Pons (tissue), 1 donor: ENCODE measurements at regions not wholly inside any gene's neighbourhood (a gene's known extent, or its start where the extent isn't known, plus 50 kb on each side); places are given as distances from the start of the nearest gene placed in this dataset.

Experiments
- DNase-seq: peaks from one replicate; pipeline ENCODE4 v3.0.0-alpha.2; 2016; ENCODE audit warnings: low spot score

DNA sequence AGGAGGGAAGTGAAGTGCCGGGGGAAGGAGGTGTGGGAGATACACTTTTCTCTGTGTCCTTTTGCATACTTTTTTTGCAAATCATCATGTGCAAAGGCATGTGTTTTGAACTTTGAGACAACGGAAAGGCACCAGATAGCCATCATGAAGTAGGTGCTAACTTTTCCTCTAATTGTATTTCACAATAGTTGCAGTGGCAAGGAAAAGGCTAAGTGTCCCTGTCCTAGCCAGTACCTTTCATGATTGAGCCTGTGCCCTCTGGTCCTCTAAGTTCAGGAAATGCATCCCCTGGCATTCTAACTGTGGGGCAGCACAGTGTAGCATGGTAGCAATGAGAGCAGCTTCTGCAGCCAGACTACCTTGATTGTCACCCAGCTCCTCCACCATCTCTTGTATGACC, 186.2 kb downstream of the ADSS2 start:
- no peak for DNase-seq

DNA sequence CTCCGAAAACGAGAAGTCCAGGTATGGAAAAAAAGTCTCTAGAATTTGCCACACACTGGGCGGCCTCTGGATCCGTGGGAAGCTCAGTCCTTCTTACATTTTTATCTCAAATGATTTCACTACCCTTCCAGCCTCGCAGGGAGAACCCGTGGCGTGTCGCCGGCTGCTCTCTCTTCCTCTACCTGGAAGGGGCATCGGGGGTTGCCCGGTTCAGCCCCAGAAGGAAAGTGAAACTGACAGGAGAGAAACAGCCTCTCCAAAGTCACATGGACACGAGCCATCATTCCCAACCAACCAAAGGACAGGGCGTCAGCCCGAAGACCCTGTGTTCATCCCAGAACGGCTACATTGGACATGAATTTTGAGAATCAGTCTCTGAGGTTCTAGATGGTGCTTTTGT, 182.5 kb downstream of the ADSS2 start:
- no peak for DNase-seq

DNA sequence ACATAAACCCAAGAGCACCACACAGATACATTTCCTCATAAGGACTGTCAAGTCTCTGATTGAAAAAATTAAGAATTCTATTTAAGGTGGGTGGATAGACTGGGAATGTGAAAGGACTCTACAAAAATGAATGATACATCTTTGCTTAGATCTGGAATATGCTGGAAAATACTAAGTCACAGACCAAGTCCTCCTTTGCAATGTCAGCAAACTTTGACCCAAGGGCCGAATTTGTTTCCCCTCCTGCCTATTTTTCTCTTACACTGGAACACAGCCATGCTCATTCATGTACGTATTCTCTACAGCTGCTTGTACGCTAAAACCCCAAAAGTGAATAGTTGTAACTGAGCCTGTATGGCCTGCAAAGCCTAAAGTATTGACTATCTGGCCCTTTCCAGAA, 180.7 kb downstream of the ADSS2 start:
- DNase-seq, result no peak

DNA sequence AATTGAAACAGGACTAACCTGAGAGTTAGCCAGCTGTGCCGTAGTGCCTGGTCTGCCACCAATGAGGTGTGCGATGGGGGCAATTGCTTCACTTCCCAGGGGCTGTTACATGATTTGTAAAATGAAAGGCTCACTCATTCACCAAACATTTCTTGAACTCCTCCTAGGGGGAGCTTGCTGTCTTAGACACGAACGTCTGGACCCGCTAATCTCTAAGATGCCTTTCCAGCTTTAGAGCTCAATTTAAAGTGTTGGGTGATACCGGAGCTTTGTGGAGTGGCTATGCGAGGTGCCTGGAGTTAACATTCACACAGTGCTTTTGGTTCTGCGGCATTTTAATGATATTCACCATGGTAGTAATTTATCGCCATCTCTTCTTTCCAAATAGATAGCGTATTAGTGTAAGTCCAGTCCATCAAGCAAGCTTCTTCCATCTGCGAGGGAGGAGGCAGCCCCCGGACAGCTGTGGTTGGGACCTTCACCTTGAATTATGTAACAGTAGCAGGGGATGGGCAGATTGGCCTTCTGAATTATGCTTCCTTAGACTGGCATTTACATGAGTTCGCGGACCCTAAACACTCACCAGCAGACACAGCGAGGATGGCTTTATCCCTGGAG, 179.9 kb downstream of the ADSS2 start:
- DNase-seq, result no peak

DNA sequence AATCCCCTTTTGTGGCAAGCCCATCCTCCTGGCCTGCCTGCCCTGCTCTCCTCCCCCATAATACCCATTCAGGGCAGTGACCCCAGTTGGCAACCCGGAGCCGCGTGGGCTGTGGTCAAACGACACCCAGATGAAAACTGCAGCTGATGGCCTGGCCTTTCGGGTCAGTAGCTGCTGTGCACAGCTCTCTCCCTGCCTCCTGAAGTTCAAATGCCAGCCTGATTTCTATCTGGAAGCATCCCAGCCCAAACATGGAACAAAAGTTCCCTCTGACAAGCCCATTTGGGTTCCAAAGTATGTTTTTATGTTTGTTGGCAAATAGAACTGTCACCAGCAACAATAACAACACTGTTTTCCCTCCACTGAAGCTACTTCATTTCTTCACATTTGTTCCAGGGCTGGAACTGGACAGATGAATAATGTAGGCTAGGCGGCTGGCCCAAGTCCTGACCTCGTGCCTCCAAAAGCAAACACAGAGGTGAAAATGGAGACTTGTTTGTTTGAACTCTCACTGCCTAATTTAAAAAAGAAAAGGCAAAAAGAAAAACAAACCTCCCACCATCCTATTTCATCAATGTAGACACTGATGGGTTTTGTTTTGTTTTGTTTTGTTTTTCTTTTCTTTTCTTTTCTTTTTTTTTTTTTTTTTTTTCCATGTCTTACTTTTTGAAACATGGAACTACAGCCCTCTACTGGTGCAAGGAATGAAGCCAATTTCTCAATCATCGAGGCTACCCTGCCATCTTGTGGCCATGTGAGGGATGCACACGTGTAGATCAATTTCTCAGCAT, 179.0 kb downstream of the ADSS2 start:
- peak; percentile 97 for DNase-seq

DNA sequence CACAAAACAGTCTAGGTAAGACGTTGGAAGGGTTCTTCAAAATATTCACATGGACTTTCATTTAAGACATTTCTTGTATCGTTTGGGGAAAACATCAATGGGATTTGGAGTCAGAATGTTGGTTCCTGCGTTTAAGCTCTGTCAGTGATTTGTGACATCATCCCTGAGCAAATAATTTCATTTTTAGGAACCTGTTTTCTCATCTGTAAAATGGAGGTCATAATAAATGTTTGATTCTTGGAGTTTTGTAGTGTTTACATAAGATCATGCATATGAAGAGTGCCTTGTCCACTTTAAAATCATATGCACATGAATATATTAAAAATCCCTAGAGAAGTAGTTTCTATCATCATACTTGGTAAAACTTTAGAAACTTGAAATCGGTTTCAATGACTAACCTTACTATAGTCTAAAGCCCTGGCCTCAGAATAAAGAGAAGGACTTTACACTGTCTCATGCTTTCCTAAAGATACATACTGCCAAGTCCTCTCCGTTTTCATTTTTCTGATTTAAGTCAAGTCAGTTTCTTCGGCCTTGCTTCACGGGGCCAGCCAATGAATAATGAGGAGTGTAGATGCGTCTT, 178.4 kb downstream of the ADSS2 start:
- DNase-seq, result peak; percentile 50

DNA sequence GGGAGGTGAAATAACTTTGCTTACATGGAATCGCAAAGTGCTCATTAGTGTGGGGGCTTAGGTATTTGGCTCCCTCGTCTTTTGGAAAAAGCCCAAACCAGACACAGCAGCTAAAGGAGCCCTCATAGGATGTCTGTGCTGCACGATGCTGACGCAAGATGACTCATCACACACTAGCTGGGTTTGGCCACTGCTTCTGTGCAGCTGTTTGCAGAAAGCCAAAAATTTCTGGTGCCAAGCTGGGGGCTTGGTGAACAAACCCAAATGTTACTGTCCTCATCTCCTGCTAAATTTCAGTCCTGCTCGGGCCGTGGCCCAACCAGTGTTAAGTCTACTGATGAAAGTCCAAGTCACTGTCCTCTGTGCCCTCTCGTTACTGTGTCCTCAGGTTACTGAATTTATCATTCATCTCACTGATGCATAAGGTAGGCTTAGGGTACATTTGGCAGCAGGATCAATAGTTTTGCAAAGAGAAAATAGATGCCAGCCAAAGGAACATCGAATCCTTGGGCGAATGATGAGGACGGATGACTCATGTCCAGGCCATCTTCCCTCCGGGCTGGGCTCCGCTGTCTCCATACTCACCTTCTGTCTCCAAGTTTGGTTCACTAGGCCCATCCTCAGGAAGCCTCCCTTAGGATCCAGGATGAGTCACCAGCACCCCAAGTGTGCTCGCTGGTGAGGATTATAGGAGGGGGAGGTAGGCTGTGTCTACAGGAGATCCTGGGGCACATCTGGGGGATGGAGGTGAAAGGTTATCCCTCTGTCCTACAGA, 177.7 kb downstream of the ADSS2 start:
- no peak for DNase-seq

DNA sequence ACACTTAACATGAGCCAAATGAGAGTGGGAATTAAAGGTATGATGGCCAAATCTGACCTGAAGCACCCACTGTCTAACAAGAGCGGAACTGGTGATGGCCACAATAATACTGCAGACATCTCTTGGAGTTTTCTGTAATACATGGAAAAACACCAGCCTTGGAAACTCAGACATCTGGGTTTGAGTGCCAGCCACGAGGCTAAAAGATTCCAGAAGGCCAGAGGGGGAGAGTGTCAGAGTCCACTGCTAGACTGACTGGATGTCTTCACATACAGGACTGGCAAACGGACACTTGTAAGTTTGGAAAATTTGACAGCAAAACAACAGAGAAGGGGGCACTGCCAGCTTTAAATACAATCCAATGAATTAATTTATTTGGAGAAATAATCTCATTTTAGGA, 175.1 kb downstream of the ADSS2 start:
- no peak for DNase-seq

DNA sequence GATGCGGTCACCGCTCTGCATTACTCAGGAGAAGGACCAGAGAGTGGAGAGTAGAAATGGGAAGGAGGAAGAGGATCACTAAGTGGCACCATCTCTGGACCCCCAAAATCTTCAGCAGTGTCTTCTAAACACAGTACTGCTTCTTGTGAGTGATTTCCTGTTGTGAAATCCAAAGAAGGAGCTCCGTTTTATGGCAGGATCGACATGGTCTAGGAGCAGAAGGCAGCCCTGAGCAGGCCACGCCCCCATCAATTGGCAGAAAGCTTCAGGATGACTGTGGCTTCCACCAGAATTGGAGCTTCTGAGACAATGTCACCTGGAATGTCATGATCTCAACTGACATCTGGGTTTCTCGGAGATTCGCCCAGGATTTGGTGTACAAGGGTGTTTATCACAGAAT, 171.5 kb downstream of the ADSS2 start:
- DNase-seq, result no peak

DNA sequence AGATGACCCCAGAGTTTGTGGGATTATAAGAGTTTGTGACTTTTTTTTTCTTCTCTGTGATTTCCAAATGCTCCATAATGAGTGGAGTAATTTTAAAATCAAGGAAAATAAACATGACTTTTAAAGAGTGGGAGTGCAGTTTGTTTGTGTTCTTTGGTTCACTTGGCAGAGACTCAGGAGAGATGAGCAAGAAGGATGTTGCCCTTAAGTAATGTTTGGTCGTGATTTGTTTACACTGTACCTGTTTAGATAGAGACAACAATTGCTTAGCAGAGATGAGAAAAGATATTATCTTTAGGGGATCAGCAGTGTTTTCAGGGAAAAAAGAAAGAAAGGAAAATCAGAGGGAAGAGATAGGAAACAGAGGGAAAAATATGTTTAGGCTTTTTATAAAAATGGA, 170.8 kb downstream of the ADSS2 start:
- no peak for DNase-seq

DNA sequence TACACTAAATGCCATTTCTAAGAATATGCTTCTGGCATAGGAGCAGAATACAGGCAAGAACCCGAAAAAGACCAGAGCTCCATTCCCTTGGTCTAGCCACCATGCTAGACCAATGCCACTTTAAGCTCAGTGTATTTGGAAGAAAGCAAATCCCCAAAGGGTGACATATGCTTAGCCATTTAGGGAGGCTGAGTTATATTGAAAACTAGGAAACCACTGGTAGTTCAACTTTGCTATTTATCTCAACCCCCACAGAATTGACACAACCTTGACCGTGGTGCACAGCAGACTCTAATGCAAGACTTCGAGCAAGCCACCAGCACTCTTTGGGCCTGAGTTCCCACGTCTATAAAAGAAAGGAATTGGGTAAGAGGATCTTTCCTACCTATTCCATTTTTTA, 167.9 kb downstream of the ADSS2 start:
- DNase-seq, result no peak

DNA sequence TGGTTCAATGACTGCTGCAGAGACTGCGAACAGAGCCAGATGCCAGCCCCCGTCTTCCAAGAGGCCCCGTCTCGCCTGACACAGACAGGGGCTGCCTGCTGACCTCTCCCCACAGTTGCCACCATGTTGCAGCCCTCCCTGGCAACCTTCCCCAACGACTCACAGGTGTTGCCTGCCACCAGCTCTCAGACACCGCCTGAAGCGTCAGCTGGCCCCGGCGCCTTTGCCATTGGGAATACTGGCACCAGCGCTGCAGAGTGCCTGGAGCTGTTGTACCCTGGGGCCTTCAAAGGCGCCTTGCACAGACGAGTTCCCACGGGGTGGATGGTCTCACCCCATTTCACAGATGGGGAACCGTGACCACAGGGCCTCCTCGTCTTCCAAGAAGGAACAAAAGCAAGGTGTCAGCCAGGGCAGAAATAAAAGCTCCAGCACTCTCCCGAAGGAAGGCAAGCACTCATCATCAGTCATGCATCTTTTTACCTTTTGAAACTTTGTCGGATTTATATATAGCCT, 167.0 kb downstream of the ADSS2 start:
- DNase-seq, result no peak

DNA sequence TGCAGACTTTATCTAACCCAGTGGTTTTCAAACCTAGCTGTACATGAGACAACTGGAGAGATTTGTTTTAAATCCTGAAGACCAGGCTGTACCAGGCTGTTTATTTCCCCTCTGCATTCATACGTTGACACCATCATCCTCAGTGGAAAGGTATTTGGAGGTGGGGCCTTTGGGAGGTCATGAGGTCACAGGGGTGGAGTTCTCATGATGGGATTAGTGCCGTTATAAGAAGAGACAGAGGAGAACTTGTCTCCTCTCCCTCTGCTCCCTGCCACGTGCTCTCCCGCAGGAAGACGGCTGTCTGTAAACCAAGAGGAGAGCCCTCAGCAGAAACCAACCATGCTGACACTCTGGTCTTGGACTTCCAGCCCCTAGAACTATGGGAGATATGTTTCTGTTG, 165.4 kb downstream of the ADSS2 start:
- no peak for DNase-seq

DNA sequence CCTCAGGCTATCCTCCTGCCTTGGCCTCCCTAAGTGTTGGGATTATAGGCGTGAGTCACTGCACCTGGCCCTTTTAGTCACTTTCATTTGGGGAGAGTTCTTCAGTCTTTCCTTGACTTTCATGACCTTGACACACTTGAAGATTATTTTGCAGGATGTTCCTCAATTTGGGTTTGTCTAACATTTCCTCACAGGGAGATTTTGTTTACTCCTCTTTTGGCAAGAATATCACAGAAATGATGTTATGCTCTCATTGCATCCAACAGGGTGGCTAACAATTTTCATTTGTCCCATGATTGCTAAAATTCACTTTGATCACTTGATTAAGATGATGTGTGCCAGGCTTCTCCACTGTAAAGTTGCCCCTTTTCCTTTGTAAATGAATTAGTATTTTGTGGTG, 164.0 kb downstream of the ADSS2 start:
- no peak for DNase-seq

DNA sequence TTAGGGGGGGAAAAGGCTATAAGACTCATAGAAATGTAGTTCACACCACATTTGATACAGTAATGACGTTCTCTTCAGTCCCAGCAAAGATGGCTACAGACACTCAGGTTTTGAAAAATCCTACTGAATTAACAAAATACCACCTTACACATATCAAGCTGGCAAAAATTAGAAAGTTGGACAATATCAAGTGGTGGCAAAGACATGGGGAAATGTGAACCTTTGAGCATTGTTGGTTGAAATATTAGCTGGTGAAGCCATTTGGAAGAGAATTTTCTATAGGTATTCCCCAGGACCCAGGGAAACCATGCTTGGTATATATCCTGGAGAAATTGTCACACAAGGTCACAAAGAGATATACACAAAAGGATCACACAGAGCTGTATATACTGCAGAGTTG, 163.0 kb downstream of the ADSS2 start:
- DNase-seq, result no peak

DNA sequence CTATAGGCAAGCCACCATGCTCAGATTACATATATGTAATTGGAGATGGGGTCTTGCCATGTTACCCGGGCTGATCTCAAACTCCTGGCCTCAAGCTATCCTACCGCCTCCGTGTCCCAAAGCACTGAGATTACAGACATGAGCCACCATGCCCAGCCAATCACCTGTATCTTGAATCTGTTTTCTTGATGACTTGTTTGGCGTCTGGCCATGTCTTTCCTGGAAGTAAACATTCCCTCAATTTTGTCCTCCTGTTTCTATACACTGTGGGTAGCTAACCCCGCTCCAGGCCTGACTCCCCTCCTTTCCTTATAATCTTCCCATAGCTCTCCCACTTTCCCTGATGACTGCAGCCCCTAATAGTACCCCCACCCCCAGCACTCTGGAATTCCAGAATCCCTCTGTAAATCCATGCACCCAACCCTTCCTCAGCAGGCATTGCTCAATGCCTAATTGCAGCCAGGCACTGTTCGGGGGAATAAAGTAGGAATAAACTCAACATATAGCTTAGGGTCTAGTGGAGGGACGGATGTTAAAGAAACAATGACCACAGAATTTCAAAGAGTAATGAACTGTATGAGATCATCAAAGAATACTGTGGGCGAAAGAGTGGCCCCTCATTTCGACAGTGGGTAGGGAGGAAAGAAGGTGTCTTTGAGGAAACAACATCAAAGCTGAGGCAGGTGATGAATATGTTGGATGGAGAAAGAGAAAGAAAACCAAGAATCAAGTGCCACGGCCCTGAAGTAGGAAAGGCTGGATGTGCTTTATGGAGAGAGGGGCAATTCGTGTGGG, 161.5 kb downstream of the ADSS2 start:
- no peak for DNase-seq

DNA sequence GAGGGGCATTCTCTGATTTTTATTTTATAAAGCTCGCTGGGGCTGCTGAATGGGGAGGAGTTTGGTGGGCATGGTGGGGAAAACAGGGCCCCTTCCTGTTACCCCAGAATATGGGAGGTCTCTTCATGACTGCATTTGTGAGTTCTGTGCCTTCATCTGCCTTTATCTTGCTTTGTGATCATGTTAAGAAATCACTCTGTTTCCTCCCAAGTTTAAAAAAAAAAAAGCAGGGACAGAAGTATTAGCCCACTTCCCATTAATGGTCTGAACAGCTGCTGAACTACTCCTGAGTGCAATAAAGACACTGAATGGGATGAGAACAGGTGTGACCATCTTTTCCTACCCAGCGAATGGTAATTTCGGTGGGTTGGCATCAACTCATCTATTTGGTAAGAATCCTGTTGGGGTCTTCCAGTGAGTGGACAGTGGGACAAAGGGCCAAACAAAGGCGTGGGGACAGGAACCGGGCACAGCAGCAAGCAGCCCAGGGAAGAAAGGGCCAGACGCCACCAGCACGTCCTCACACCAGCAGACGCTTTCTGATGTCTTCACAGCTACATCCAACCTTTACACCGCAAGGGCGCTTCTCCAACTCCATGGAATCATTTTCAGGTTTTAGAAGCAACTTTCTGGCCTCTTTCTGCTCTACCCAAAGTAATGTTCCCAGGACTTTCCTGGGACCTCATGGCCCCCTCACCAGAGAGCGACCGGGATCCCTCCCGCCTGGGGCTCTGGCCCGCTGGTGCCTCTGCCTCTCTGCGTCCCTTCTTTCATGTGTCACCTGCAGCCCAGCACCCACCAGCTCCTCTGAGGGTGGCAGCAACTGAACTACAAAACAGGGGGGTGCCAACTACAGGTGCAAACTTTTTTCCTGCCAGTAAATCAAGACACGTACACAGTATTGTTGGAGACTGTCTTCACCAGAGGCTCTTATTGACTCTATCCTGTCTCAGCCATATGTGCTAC, 160.2 kb downstream of the ADSS2 start:
- no peak for DNase-seq

DNA sequence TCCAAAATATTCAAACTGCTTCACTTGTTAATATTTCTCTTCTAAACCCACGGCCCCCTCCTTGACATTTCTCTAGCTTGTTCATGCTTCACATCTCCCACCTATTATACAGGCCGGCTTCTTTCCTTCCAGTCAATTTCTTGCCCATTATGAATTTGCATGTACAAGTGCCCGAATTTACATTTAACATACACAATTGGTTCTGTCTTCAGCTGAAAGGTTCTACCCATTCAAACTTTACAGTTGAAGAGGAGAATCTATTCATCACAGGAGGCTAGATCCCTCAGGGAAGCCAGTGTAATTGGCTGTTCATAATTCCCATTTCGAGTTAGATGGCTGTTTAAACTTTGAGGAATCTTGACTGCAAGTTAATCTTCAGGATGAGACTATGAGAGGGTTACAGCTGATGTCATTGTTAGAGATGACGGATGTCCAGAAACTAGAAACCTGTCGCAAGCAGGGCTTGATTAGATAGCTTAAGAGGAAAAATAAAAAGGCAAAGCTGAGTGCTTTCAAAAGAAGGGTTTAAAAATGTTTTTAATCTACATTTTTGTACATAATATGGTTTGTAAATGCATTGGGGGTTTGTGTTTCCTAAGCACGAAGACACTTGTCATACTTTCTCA, 157.0 kb downstream of the ADSS2 start:
- no peak for DNase-seq

DNA sequence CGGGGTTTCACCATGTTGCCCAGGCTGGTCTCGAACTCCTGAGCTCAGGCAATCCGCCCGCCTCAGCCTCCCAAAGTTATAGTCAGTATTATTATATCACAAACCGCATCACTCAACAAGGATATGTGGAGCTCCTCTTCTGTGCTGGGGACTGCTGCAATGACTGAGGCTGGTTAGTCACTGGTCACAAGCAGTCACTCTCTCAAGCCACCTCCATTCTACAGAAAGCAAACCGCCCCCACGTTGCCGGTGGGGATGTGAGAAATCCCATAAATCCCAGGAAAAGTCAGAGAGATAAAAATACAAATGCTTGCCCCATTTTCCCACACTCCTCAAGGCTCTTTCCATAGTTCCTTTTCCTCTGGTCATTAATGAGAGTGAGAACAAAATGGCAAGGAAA, 155.7 kb downstream of the ADSS2 start:
- no peak for DNase-seq

DNA sequence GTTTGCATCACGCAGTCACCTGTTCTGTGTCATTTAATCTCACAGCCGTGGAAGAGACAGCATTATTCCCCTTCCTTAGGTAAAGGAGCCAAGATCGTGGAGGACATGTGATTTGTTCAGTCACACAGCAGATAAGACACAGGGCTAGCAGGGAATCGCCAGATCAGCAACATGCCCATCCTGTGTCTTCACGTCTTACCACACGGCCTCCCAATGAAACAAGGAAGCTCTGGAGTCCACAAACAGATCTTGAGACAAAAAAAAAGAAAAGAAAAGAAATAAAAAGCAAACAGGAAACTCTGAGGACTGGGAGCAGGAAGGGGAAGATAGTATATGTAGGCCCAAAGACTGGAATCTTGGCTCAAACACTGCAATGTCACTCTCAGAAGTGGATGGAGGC, 155.3 kb downstream of the ADSS2 start:
- peak; percentile 77 for DNase-seq
